Ovary (tissue), 7 donors: ENCODE measurements at regions not wholly inside any gene's neighbourhood (a gene's known extent, or its start where the extent isn't known, plus 50 kb on each side); places are given as distances from the start of the nearest gene placed in this dataset.

Source experiments
- DNase-seq, 5 donors: peaks; one replicate each; pipeline ENCODE4 v3.0.0-alpha.2; 2019 to 2020
- H3K27ac ChIP-seq, 2 donors: fragments of 200-600 bp; one replicate each; pipeline versions ENCODE4 v1.5.1 to v1.8.0; 2019 to 2022
- H3K27me3 ChIP-seq: fragments of 200-600 bp; one replicate; pipeline ENCODE4 v1.8.0; 2022
- H3K36me3 ChIP-seq: fragments of 200-600 bp; sonication (generic); one replicate; pipeline ENCODE4 v1.5.1; 2019
- H3K4me1 ChIP-seq: one replicate; pipeline ENCODE4 v1.8.1; 2013; ENCODE audit warnings: mild to moderate bottlenecking, moderate library complexity; ENCODE audit not compliant: insufficient read depth
- H3K4me3 ChIP-seq: fragments of 200-600 bp; sonication (generic); one replicate; pipeline ENCODE4 v1.5.1; 2017
- H3K9me3 ChIP-seq, 2 donors: fragments of 200-600 bp in 1 of 2; sonication (generic) in 1 of 2; one replicate each; pipeline versions ENCODE4 v1.5.1 to v1.8.1; 2013 to 2019; ENCODE audit warnings: mild to moderate bottlenecking in 1 of 2, moderate library complexity in 1 of 2
- EP300 ChIP-seq: sonication (generic); formaldehyde crosslinking; IDR thresholded peaks from one replicate; pipeline ENCODE4 v1.6.1; 2017; ENCODE audit warnings: antibody characterized with exemption
- POLR2A ChIP-seq: fragments of 450-650 bp; IDR thresholded peaks from one replicate; pipeline ENCODE4 v1.6.1; 2017; ENCODE audit warnings: antibody characterized with exemption, mild to moderate bottlenecking, moderate library complexity
- WGBS, 3 donors: extraction: QIAGEN DNeasy Blood & Tissue Kit in 1 of 3; methylation state at CpG; one replicate each; pipeline versions ENCODE4 v1.1.5 to v1.1.7; 2013 to 2017; 5-methylcytosine and 5-hydroxymethylcytosine counted together
- intact Hi-C, 4 donors: fragments of 100-400 bp; cut with DNase I; formaldehyde crosslinking; loops; one replicate each; pipeline versions ENCODE4 v1.11.0 to v1.15.1; 2022 to 2023
- TF ChIP-seq, protein P1 (sequence below), 3 donors: fragments of 450-650 bp in 2 of 3; fragments of 200-600 bp in 1 of 3; IDR thresholded peaks; one replicate each; pipeline versions ENCODE4 v1.5.1 to v1.8.0; 2016 to 2022; ENCODE audit warnings: antibody characterized with exemption in 3 of 3, mild to moderate bottlenecking in 1 of 3
- donor health status: DM: no; HTN: no; CAD: no; lungs with moderate emphysema.
- donor health status: DM: no; HTN: no; CAD: no.
- donor health status: Bipolar disorder and iron deficiency.
- donor health status: DM: no; HTN: no; CAD: no.
- donor health status: DM: yes; HTN: yes; CAD: no.

DNA sequence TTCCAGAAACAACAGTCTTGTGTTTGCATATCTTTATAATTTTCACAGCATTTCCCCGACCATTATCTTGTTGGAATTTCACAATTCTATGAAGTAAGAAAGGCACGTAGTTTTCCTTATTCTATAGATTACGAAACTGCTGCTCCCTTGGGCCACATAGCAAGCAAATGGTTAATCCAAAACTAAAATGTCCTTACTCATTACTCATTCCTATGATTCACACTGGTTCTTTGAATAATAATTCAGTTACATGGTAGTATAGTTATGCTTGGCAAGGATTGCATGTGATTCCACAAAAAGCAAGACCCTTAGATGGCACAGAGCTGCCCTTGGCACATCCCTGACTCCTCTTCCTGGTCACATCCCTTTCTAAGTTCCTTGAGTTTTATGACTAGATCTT, 51.2 kb downstream of the OR13H1 start:
- no peak overlapping the region for H3K27ac ChIP-seq
- 48 to 62% (median 55%) methylated on average over 3 of the region's 3 CpGs for WGBS, 3 donors
- no peak for DNase-seq
- intact Hi-C loops: no loop called here
- no peaks in the 10 kb centered on the region for H3K36me3 ChIP-seq
- H3K4me3 ChIP-seq: no peak overlapping the region
- no peaks in the 10 kb centered on the region for H3K27me3 ChIP-seq
- H3K4me1 ChIP-seq: no peaks in the 10 kb centered on the region
- TF ChIP-seq, protein P1, sequence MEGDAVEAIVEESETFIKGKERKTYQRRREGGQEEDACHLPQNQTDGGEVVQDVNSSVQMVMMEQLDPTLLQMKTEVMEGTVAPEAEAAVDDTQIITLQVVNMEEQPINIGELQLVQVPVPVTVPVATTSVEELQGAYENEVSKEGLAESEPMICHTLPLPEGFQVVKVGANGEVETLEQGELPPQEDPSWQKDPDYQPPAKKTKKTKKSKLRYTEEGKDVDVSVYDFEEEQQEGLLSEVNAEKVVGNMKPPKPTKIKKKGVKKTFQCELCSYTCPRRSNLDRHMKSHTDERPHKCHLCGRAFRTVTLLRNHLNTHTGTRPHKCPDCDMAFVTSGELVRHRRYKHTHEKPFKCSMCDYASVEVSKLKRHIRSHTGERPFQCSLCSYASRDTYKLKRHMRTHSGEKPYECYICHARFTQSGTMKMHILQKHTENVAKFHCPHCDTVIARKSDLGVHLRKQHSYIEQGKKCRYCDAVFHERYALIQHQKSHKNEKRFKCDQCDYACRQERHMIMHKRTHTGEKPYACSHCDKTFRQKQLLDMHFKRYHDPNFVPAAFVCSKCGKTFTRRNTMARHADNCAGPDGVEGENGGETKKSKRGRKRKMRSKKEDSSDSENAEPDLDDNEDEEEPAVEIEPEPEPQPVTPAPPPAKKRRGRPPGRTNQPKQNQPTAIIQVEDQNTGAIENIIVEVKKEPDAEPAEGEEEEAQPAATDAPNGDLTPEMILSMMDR (IDR thresholded peaks at IDR 0.05): no peak
- TF ChIP-seq EP300 (no peak), POLR2A (no peak)
- H3K9me3 ChIP-seq: no peaks in the 10 kb centered on the region

DNA sequence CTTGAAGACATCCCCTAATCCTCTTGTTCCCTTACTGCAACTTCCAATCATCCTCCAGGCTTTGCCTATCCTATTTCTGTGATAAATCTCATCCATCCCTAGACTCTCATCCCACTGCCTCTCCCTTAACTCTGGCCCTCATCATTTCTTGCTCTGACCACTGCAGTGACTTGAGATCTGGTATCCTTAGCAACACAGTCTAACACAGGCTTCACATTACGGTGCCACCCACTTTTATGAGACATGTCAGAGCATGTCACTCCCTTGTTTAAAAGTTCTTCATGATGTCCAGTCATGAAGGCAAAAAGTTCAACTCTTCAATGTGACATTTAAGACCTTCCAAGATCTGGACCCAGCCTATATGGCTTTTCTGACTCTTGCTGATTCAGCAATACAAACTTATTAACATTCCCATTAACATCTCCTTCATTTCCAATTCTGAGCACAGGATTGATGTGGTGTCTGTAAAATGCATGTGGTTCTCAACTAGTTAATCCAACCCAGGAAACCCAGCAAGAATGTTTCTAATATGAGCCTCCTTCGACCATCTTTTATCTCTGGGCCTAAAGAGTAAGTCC, 64.0 kb downstream of the OR13H1 start:
- Histone ChIP-seq H3K4me3 (no peak overlapping the region), H3K9me3 (no peaks in the 10 kb centered on the region), H3K4me1 (no peaks in the 10 kb centered on the region), H3K27ac (no peak overlapping the region), H3K36me3 (no peaks in the 10 kb centered on the region), H3K27me3 (no peaks in the 10 kb centered on the region)
- TF ChIP-seq POLR2A (no peak), EP300 (no peak)
- TF ChIP-seq, protein P1 (IDR thresholded peaks at IDR 0.05): no peak
- WGBS, 3 donors: 48 to 68% (median 58%) methylated on average over 2 of the region's 2 CpGs
- no peak for DNase-seq
- intact Hi-C loops: no loop called here

DNA sequence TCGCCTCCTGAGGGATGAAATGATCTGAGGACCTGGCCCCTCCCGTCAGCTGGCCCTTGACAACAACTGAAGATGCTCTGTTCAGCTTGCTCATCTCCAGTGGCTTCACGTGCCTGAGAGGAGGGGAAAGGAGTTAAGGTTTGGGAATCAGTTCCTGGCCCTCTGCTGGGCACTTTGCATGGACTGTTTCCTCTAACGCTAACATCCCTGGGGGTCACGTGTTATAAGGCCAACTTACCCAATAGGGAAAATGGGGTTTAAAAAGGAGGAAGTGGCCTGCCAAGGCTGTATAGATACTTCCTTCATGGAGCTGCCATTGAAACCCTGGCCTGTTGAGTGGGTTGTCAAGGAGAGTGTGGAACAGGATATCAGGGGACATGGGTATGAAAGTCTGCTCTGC, 65.6 kb downstream of the OR13H1 start:
- Histone ChIP-seq H3K36me3 (no peaks in the 10 kb centered on the region), H3K4me1 (no peaks in the 10 kb centered on the region), H3K27me3 (no peaks in the 10 kb centered on the region), H3K27ac (no peak overlapping the region), H3K9me3 (no peaks in the 10 kb centered on the region), H3K4me3 (no peak overlapping the region)
- DNase-seq: no peak
- intact Hi-C loops: no loop called here
- 35 to 63% (median 53%) methylated on average over 5 of the region's 5 CpGs for WGBS, 3 donors
- TF ChIP-seq POLR2A: no peak

DNA sequence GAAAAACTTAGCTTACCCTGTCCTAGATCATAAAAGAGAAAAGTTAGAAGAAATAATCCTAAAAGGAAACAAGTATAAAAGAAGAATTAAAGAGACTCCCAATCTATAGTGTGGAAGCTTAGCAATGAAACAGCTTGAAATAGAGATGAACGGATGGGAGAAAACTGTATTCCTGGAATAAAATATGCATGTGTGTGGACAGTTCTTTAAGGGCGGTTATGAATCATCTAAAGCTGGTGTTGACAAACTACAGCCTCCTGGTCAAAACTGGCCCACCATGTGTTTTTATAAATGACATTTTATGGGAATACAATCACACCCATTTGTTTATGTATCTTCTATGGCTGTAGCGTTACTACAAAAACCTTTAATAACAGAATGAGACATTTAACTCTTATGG, 69.4 kb downstream of the OR13H1 start:
- H3K4me1 ChIP-seq: no peaks in the 10 kb centered on the region
- H3K36me3 ChIP-seq: no peaks in the 10 kb centered on the region
- H3K4me3 ChIP-seq: no peak overlapping the region
- TF ChIP-seq EP300: no peak
- no peak for TF ChIP-seq POLR2A
- TF ChIP-seq, protein P1 (IDR thresholded peaks at IDR 0.05): no peak
- H3K27me3 ChIP-seq: no peaks in the 10 kb centered on the region
- 70 to 73% (median 72%) methylated on average over 3 of the region's 3 CpGs for WGBS, 3 donors
- no peaks in the 10 kb centered on the region for H3K9me3 ChIP-seq
- H3K27ac ChIP-seq: no peak overlapping the region
- intact Hi-C loops: no loop called here
- no peak for DNase-seq

DNA sequence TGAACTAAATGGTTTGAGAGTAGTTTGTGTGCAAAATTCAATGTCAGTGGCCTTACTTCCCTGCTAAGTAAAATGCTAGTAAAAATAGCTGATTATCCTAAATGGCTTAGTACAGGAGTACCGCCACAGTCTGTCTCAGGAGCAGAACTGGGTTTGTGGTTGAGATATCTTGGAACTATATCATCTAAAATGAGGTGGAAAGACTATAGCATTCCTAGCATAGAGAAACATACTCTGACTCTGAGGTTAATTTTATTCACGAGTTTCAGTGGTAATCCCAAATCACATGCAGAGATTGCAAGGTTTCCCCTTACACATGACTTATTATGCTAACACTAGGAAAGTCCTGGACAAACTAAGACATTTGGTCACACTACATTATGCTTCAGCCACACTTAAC, 70.4 kb downstream of the OR13H1 start:
- 57 to 74% (median 60%) methylated on average over 2 of the region's 2 CpGs for WGBS, 3 donors
- Histone ChIP-seq H3K27me3 (no peaks in the 10 kb centered on the region), H3K36me3 (no peaks in the 10 kb centered on the region), H3K4me1 (no peaks in the 10 kb centered on the region), H3K27ac (no peak overlapping the region), H3K4me3 (no peak overlapping the region), H3K9me3 (no peaks in the 10 kb centered on the region)
- intact Hi-C loops: no loop called here
- TF ChIP-seq POLR2A (no peak), EP300 (no peak)
- TF ChIP-seq, protein P1 (IDR thresholded peaks at IDR 0.05): no peak
- DNase-seq: no peak
